Adrenal gland (tissue), 9 donors: ENCODE measurements at regions not wholly inside any gene's neighbourhood (a gene's known extent, or its start where the extent isn't known, plus 50 kb on each side); places are given as distances from the start of the nearest gene placed in this dataset.

Experiments
- DNase-seq, 7 donors: peaks; one replicate each; pipeline ENCODE4 v3.0.0-alpha.2; 2019 to 2020
- H3K27ac ChIP-seq, 5 donors: fragments of 200-600 bp; sonication (generic) in 4 of 5; 1 replicate in 3 of 5; 2 replicates in 2 of 5; pipeline versions ENCODE4 v1.5.1 to v1.8.0; 2016 to 2020; ENCODE audit warnings: mild to moderate bottlenecking in 1 of 5
- H3K27me3 ChIP-seq: fragments of 200-600 bp; 2 replicates; pipeline ENCODE4 v1.8.0; 2021
- H3K36me3 ChIP-seq, 2 donors: fragments of 200-600 bp; replicated peaks in 1 of 2; 1 replicate in 1 of 2; 2 replicates in 1 of 2; pipeline versions ENCODE4 v1.5.1 to v1.8.0; 2018 to 2022
- H3K4me1 ChIP-seq, 2 donors: fragments of 200-600 bp; replicated peaks in 1 of 2; 1 replicate in 1 of 2; 2 replicates in 1 of 2; pipeline versions ENCODE4 v1.5.1 to v1.8.0; 2018 to 2021
- H3K4me3 ChIP-seq, 4 donors: fragments of 200-600 bp; sonication (generic) in 3 of 4; one replicate each; pipeline ENCODE4 v1.5.1; 2016 to 2018
- H3K9me3 ChIP-seq, 3 donors: fragments of 200-600 bp; sonication (generic) in 1 of 3; replicated peaks in 1 of 3; 1 replicate in 2 of 3; 2 replicates in 1 of 3; pipeline versions ENCODE4 v1.5.1 to v1.8.0; 2016 to 2021
- CTCF ChIP-seq, 6 experiments: fragments of 450-650 bp in 4 of 6; fragments of 200-600 bp in 2 of 6; sonication (generic) in 1 of 6; IDR thresholded peaks; 1 replicate in 5 of 6; 2 replicates in 1 of 6; pipeline versions ENCODE4 v1.5.1 to v1.8.0; 2016 to 2021; ENCODE audit warnings: antibody characterized with exemption in 6 of 6, mild to moderate bottlenecking in 2 of 6, moderate library complexity in 1 of 6
- POLR2A ChIP-seq, 2 donors: fragments of 450-650 bp; IDR thresholded peaks; one replicate each; pipeline ENCODE4 v1.6.1; 2017; ENCODE audit warnings: antibody characterized with exemption in 2 of 2, mild to moderate bottlenecking in 2 of 2, moderate library complexity in 1 of 2
- WGBS, 4 donors: extraction: QIAGEN DNeasy Blood & Tissue Kit in 2 of 4; methylation state at CpG; one replicate each; pipeline versions ENCODE4 v1.1.5 to v1.1.7; 2013 to 2017; 5-methylcytosine and 5-hydroxymethylcytosine counted together
- intact Hi-C, 2 donors: fragments of 100-400 bp; cut with DNase I; formaldehyde crosslinking; loops; one replicate each; pipeline versions ENCODE4 v1.14.1 to v1.15.0; 2022 to 2023
- donor health status: healthy with polysubstance abuse.
- donor health status: Bipolar disorder and iron deficiency.
- donor health status: DM: yes; HTN: yes; CAD: no.
- donor health status: DM: no; HTN: no; CAD: no.
- donor health status: DM: no; HTN: no; CAD: no.

GRCh38 chr2:769771-770170, 92.6 kb upstream of the TMEM18 start:
- intact Hi-C loops: no loop called here
- no peak for DNase-seq
- H3K4me3 ChIP-seq: no peak overlapping the region
- 60 to 78% (median 66%) methylated on average over 2 of the region's 2 CpGs for WGBS, 4 donors
- H3K36me3 ChIP-seq: no peaks in the 10 kb centered on the region
- H3K27me3 ChIP-seq: no peaks in the 10 kb centered on the region
- H3K4me1 ChIP-seq: no peaks in the 10 kb centered on the region
- H3K9me3 ChIP-seq: no peaks in the 10 kb centered on the region
- TF ChIP-seq CTCF (IDR thresholded peaks at IDR 0.05) (no peak), POLR2A (IDR thresholded peaks at IDR 0.05) (no peak)
- H3K27ac ChIP-seq: no peak overlapping the region

GRCh38 chr2:768451-768850, 91.2 kb upstream of the TMEM18 start:
- Histone ChIP-seq H3K27me3 (no peaks in the 10 kb centered on the region), H3K27ac (no peak overlapping the region), H3K36me3 (no peaks in the 10 kb centered on the region), H3K9me3 (no peaks in the 10 kb centered on the region), H3K4me3 (no peak overlapping the region), H3K4me1 (no peaks in the 10 kb centered on the region)
- no peak for DNase-seq
- 78 to 87% (median 81%) methylated on average over 9 to 10 of the region's 10 CpGs for WGBS, 4 donors
- intact Hi-C loops: no loop called here
- no peak for TF ChIP-seq CTCF (IDR thresholded peaks at IDR 0.05)
- no peak for TF ChIP-seq POLR2A (IDR thresholded peaks at IDR 0.05)

- Histone ChIP-seq H3K27ac (no peak overlapping the region), H3K4me1 (no peaks in the 10 kb centered on the region), H3K9me3 (no peaks in the 10 kb centered on the region), H3K36me3 (no peaks in the 10 kb centered on the region), H3K4me3 (no peak overlapping the region), H3K27me3 (no peaks in the 10 kb centered on the region)
- no peak for DNase-seq
- 83 to 88% (median 87%) methylated on average over 4 of the region's 4 CpGs for WGBS, 4 donors
- no peak for TF ChIP-seq CTCF (IDR thresholded peaks at IDR 0.05)
- no peak for TF ChIP-seq POLR2A (IDR thresholded peaks at IDR 0.05)
- intact Hi-C loops: no loop called here
These were observed 90.7 kb upstream of the TMEM18 start for GRCh38 chr2:767944-768343.

- H3K36me3 ChIP-seq: no peaks in the 10 kb centered on the region
- no peak for DNase-seq
- no peaks in the 10 kb centered on the region for H3K27me3 ChIP-seq
- TF ChIP-seq POLR2A (IDR thresholded peaks at IDR 0.05) (no peak), CTCF (IDR thresholded peaks at IDR 0.05) (no peak)
- no peaks in the 10 kb centered on the region for H3K9me3 ChIP-seq
- H3K4me3 ChIP-seq: no peak overlapping the region
- WGBS, 4 donors: 75 to 84% (median 78%) methylated on average over 9 of the region's 9 CpGs
- no peaks in the 10 kb centered on the region for H3K4me1 ChIP-seq
- intact Hi-C loops: no loop called here
- no peak overlapping the region for H3K27ac ChIP-seq
These were observed 90.2 kb upstream of the TMEM18 start for GRCh38 chr2:767440-767839.
